Fibroblast of mammary gland (primary cell): ENCODE measurements at regions not wholly inside any gene's neighbourhood (a gene's known extent, or its start where the extent isn't known, plus 50 kb on each side); places are given as distances from the start of the nearest gene placed in this dataset.

Experiments used
- DNase-seq: peaks from one replicate; pipeline ENCODE4 v3.0.0-alpha.2; 2010; ENCODE audit warnings: low read depth
- H3K4me3 ChIP-seq: 2 replicates; pipeline ENCODE4 v1.5.1; 2011; ENCODE audit warnings: low read depth, mild to moderate bottlenecking, low read length, moderate library complexity; ENCODE audit not compliant: control insufficient read depth
- TF ChIP-seq, protein P1 (sequence below): conservative IDR thresholded peaks from 2 replicates; pipeline ENCODE4 v1.5.1; 2011; ENCODE audit warnings: low read depth, low read length, inconsistent platforms; ENCODE audit not compliant: control insufficient read depth, insufficient read depth

DNA sequence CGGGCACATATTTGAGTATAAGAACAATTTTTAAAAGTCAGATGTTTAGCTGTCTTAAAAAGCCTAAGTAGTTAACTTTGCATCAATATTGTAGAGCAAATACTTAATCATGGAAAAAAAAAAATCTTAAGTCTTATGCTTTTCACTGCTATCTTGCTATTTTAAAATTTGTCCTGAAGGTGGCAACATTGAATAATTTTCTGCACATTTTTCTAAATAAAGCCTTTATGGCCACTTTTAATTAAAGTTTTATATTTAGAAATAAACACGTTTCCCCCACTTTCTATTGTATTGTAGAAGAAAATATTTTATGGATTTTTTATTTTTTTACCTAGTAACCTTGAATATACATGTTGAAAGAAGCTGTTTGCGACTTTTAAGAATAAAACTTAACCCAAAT is 198.8 kb downstream of the AMY1C start:
- peak; percentile 2 for DNase-seq
- TF ChIP-seq, protein P1, sequence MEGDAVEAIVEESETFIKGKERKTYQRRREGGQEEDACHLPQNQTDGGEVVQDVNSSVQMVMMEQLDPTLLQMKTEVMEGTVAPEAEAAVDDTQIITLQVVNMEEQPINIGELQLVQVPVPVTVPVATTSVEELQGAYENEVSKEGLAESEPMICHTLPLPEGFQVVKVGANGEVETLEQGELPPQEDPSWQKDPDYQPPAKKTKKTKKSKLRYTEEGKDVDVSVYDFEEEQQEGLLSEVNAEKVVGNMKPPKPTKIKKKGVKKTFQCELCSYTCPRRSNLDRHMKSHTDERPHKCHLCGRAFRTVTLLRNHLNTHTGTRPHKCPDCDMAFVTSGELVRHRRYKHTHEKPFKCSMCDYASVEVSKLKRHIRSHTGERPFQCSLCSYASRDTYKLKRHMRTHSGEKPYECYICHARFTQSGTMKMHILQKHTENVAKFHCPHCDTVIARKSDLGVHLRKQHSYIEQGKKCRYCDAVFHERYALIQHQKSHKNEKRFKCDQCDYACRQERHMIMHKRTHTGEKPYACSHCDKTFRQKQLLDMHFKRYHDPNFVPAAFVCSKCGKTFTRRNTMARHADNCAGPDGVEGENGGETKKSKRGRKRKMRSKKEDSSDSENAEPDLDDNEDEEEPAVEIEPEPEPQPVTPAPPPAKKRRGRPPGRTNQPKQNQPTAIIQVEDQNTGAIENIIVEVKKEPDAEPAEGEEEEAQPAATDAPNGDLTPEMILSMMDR: no peak
- no peak overlapping the region for H3K4me3 ChIP-seq

DNA sequence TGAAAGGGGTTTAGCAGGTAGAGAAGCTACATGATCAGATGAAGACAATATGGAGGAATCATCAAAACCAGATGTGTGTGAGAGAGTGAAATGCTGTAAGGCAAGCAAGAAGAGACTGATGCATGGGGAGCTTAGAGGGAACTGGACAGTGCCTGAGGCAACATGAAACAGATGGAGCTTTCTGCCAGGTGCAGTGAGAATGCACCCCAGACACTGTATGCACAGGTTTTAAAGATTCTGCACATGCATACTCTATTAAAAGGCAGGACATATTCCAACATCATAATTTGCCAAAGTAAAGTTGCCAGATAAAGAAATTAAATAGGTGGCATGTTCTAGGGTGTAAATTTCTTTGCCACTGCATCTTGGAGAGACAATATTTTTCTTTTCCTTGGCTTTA is 200.1 kb downstream of the AMY1C start:
- H3K4me3 ChIP-seq: no peak overlapping the region
- no peak for DNase-seq
- TF ChIP-seq, protein P1: no peak

DNA sequence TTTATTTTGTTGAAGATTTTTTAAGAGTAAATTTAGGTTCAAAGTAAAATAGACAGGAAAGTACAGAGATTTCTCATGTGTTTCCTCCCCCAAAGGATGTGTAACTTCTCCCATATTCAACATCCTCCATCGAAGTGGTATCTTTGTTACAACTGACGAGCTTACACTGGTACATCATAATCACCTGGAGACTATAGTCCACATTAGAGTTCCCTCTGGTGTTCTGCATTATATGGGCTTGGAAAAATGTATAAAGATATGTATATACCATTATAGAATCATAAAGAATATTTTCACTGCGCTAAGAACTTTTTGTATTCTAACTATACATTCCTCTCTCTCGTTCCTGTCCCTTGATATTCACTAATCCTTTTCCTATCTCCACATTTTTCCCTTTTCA is 203.7 kb downstream of the AMY1C start:
- DNase-seq: no peak
- TF ChIP-seq, protein P1: no peak
- H3K4me3 ChIP-seq: no peak overlapping the region

DNA sequence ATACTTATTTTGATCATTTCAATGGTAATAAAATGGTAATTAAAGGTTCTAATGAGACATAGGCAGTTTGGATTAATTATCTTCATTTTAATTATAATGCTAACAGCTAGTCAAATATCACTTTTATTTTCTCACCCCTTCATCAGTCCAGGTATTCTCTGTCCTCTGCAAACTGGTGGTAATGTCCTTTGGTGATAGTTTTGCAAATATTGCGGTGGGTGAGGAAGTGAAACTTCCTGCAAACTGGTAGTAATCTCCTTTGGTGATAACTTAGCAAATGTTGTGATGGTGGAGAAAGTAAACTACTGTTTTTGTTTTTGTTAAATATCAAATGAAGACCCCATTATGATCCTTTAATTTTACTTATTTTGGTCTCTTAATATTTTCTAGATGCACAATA is 209.0 kb downstream of the AMY1C start:
- no peak overlapping the region for H3K4me3 ChIP-seq
- no peak for DNase-seq
- TF ChIP-seq, protein P1: no peak

DNA sequence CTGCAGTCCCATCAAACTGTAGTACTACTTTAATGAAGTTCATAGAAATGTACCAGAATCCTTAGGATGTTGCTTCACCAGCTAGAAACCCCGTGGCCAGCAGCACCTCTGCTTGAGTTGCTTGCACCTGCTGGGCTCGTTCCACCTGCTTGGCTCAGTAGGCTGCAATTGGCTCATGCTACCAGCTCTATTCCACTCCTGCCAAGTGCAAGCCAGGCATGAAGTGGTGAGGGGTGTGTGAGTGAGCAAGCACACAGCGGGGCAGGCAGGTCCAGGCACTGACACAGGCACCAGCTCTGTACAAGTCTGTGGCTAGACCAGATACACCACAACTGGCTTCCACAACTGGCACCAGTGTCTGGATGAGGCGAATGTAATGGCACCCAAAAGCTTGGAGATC is 209.9 kb downstream of the AMY1C start:
- TF ChIP-seq, protein P1: no peak
- no peak overlapping the region for H3K4me3 ChIP-seq
- DNase-seq: no peak

DNA sequence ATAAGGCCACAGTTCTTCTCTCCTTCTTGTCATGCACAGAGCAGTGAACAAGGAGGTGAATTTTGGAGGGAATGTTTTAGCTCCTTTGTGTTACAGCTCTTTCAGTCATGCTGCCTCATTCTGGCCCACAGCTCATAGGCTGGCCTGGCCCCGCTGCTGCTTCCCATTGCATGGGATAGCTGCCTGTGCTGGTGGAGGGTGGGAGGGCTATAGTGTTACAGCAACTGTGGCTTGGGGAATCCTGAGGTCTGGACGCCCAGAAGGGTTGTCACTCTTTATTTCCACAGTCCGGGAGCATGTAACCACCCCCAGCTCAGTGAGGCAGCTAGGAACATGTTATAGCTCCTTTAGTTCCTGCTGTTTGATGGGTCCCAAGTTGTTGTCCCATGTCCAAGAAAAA is 210.3 kb downstream of the AMY1C start:
- no peak for DNase-seq
- no peak overlapping the region for H3K4me3 ChIP-seq
- TF ChIP-seq, protein P1: no peak

DNA sequence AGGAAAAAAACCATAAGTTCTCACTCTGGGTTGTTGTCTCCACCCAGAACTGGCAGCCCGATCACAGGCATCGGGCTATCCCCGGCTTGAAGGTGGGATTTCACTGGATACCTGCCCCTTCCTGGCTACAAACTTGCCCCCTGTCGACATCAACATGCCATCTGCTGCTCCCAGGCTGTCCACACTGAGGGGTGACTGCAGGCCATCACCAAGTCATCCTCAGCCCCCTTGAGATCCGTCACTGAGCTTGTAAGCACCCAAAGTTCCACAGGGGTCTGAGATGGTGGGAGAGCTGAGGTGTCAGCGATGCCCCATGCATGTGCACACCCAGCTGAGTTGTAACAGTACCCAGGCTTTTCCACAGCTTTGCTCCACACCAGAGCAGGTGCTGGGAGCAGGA is 211.0 kb downstream of the AMY1C start:
- DNase-seq: no peak
- no peak overlapping the region for H3K4me3 ChIP-seq
- TF ChIP-seq, protein P1: no peak
